LoVo (cell line): ENCODE measurements at regions not wholly inside any gene's neighbourhood (a gene's known extent, or its start where the extent isn't known, plus 50 kb on each side); places are given as distances from the start of the nearest gene placed in this dataset.

Source experiments
- DNase-seq: peaks from one replicate; pipeline ENCODE4 v3.0.0-alpha.2; 2016; ENCODE audit warnings: low spot score

DNA sequence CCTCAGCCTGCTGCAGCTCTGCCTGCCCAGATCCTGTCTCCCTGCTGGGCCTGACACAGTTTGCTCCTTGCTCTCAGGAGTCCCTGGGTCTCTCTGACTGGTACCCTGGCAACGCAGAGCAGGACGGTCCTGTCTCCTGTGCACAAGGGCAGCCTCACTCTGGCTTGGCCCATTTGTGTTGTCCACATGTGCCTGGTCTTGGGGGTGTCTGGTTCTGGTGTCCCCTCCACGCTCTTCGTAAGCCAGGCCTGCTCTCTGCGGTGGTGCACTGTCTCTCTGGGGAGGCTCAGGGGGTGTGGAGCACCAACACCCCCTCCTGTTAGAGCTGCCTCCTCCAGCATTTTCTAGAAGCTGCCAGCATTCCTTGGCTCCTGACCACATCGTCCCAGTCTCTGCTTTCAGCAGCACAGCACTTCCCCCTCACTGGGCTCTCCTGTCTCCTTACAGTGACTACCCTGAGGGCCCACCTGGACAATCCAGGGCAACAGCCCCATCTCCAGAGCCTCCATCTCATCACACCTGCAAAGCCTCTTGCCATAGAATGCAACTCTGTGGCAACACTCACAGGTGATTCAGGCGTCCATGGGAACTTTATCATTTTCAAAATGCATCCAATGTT lies 235.6 kb upstream of the HS6ST1 start:
- no peak for DNase-seq

DNA sequence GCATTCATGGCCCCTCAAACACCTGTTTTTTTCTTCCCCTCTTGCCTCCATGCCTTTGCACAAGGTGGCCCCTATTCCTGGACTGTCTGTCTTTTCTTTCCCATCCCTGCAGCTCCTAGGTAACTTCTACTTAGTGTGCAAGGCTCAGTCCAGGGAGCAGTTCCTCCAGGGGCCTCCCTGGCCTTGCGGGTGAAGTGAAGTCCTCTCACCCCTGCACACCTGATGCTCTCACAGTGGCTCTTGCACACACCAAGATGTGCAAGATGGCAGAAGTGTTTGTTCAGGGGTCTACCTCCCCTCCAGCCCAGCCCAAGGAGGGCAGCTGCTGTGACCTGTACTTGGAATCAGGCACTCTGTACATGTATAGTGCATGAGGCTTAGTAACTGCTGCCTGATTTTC lies 236.8 kb upstream of the HS6ST1 start:
- no peak for DNase-seq

GRCh38 chr2:128556089-128556488 lies 237.4 kb upstream of the HS6ST1 start:
- DNase-seq, result no peak

DNA sequence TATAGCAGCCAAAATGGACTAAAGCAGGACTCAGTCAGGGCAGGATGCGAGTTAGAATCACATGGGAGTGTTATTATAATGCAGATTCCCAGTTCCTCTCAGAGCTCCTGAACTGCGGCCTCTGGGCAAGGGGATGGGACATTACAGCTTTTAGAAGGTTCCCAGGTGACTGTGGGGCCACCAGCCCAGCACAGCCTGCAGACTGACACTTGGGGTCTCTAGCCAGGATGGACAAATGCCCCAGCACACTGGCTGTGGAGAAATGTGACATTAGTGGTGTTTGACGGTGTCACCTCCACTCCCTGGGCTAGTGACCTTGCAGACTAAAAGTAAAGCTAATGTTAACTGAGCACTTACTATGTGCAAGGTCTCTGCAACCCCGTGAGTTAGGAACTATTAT lies 238.0 kb upstream of the HS6ST1 start:
- DNase-seq, result no peak

- no peak for DNase-seq
These were observed 238.4 kb upstream of the HS6ST1 start for GRCh38 chr2:128557069-128557468.

DNA sequence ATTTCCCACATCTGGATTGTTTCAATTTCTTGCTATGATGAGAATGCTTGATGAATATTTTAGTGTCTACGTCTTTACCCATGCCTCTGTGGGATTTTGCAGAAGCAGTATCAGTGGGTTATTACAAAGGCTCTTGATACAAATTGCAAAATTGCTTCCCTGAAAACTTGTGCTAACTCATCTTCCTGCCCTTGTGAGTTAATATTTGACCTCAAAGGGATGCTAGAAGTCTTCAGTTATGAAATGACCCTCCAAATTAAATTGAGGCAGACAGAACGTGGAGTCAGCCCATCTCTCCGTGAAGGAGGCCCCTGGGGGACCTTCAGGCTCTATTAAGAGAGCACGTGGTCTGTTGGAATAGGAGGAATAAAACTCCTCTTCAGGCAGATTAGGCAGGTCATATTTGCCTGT lies 239.2 kb upstream of the HS6ST1 start:
- DNase-seq, result no peak

- DNase-seq, result no peak
These were observed 239.8 kb upstream of the HS6ST1 start for GRCh38 chr2:128558441-128558840.

GRCh38 chr2:128558895-128559532 lies 240.3 kb upstream of the HS6ST1 start:
- DNase-seq, result no peak

DNA sequence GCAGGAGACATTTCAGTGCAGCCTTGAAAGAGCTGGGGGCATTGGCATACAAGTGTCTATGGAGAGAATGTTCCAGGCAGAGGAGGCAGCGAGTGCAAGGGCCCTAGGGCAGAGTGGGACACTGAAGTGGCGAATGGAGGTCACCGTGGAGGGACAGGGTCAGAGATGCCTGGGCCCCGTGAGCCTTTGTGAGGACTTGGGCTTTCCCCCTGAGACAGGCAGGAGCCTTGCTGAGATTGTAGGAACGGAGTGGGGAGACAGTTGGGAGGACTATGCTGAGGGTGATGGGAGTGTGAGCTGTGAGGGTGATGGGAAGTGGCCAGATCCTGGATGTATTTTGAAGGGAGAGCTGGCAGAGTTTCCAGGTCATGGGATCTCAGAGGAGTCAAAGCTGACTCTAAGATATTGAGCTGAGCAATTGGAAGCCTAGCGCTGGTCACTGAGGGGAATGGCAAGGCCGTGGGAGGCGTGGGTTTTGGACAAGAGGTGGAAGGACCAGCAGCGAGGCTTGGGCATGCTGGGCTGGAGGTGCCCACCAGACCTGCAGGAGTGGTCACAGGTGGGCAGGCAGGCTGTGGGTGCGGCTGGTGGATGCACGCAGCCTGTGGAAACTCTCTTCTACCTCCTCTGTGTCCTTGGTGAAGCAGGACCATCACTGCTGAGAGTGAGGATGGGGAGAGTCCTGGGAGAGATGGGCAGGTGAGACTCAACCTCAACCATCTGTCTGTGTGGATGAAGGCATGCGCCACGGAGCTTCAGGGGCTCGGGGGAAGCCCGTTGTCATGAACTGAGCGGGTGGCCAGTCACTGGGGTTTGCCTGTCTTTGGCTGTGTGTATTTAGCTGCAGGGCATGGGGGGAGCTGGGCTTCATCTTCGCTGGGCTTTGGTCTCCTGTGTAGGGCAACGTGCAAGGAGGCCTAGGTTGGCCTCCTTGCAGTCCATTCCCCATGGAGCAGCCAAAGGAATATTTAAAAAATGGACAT lies 241.2 kb upstream of the HS6ST1 start:
- DNase-seq, result no peak

- DNase-seq, result no peak
These were observed 242.1 kb upstream of the HS6ST1 start for GRCh38 chr2:128560718-128561117.

DNA sequence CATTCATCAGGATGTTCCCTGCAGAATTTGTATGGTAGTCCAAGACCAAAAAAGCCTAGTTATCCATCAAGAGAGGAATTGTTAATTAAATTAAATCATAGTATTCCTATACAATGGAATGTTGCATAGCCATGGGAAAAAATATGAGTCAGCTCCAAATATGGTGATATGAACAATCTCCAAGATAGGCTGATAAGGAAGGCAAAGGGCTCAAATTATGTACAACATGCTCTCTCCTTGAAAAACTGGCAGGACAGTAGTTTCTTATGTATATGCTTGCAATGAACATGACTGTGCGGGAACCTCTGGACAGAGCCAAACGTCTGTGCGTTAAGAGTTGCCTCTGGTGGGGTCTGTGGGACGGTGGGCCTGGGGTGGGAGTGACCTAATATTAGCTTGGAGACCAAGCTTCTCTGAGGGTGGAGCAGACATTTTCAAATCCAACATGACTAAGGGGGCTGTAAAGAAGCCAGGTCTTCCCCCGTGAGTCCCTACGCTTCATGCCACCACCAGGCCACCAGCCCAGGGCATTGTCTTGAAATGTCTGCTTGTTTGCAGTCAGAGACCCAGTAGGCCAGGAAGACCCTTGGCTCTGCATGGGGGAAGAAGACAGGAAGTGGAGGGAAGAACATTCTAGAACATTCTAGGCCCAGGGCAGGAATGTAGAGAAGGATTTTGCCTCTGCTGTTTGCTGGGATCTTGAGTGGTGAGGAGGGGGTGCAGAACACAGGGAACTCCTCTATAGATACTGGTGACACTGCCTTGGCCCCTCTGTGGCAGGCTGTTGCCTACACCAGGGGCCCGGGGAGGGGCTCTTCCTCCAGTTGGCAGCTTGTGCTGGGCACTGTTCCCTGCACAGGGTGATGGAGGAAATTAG lies 244.0 kb upstream of the HS6ST1 start:
- no peak for DNase-seq

DNA sequence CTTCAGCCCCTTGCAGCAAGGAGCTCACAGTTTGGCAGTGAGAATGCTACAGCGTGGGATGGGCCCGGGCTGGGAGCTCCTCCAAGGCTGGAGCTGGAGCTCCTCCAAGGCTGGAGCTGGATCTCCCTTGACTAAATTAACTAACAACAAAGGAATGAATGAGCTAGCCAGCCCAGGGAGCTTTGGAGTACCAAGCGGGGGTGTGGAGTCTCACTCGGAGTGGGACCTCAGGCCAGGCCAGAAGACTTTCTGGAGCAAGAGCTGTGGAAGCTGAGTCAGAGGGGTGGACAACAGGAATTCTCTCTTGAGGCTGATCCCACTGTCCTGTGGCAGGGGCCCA lies 244.7 kb upstream of the HS6ST1 start:
- no peak for DNase-seq

DNA sequence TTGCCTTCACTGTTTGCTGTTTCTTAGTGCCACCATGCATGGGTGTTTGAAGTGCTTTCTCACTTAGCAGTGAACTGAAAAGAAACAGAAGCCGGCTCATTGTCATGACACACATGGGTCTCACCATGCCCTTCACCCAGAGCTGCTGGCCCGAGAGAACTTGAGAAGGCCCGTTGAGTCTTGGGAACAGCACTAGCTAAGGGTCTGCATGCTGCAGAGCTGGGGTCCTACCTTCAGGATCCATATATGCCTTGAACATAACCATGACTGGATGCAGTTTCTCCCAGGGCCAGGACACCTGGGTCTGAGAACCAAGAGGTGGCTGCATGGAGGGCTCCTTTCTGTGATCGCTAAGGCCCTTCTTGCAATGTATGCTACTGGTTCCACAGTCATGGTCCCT lies 245.5 kb upstream of the HS6ST1 start:
- DNase-seq, result no peak

GRCh38 chr2:128564551-128564950 lies 245.9 kb upstream of the HS6ST1 start:
- no peak for DNase-seq

- no peak for DNase-seq
These were observed 246.8 kb upstream of the HS6ST1 start for GRCh38 chr2:128565441-128565840.

- DNase-seq, result no peak
These were observed 248.0 kb upstream of the HS6ST1 start for GRCh38 chr2:128566671-128567070.

DNA sequence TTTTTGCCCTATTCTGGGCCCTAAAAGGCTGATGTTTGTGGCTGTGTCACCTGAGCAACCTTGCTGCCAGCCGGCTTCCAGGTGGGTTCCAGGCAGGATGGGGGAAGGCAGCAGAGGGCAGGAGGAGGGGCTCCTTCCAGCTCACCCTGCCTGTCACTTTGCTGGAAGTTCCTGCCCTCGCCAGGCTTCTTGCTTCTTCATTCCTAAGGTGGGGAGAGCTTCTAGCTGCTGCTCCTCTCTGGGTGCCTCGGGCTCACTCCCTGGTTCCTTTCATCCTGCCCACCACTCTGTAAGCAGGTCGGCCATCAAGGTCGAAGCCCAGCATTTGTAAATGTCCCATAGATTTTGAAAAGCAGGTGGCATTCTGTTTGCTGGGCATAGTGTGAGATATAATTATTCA lies 249.4 kb upstream of the HS6ST1 start:
- DNase-seq, result no peak

DNA sequence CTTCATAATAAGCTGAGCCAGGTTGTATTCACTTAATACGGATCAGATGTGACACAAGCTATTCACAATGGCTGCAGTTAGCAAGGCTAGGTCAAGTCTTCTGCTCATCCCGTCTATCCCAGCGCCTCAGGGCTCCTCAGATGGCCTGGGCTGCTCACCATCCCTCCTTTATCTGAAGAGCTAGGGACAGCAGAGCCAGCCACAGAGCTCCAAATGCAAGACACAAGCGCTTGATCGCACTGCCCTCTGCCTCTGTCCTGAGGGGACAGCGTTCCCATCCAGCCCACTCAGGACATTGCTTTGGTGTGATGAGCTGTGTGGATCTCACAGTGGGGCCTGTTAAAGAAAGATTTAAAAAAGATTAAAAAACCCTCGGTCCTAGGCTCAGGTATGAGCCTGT lies 254.4 kb upstream of the HS6ST1 start:
- no peak for DNase-seq

DNA sequence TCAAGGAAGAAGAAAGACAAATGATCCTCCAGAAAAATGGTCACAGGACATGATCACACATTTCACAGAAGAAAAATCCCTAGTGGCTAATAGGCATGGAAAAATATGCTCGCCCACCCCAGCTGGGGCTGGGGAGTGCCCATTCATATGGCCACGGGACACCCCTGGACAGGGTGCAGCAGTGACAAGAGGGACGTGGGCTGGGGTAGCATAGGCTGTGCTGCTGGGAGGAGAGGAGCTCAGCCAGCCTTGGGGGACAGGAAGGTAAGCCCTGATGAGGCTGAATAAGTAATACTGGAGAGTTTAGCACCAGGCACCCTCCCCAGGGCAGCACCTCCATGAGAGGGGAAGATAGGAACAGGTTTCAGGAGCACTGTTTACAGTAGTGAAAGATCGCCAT lies 254.9 kb upstream of the HS6ST1 start:
- no peak for DNase-seq

GRCh38 chr2:128577141-128577930 lies 258.7 kb upstream of the HS6ST1 start:
- no peak for DNase-seq
